ENCODE measurements at regions not wholly inside any gene's neighbourhood (a gene's known extent, or its start where the extent isn't known, plus 50 kb on each side); places are given as distances from the start of the nearest gene placed in this dataset.
"Not testable (repeated sequence)": the region's sequence is repeated elsewhere in the genome, so short reads cannot be mapped to it uniquely, and the experiment has no call there.

DNA sequence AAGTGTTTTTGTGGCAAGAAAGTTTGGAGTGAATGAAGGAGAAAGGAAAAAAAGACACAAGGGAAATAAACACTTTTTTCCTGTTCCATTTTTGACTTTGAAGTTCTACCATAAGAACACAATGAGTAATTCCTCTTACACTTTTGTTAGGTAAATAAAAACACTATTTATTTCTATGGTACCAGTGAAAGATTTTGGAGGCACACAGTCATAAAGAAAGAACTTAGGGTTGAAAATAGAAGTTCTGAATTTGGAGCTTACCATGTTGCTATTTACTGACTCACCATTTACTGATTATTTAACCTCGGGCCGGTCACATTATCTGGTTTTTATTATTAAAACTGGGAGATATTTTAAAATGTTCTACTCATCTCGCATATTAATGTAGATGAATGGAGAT is 367.8 kb downstream of the TLE1 start:
- no peak for FAIRE-seq

GRCh38 chr9:81320909-81321482 is 368.4 kb downstream of the TLE1 start:
- FAIRE-seq, result no peak

- no peak for FAIRE-seq
Measured at GRCh38 chr9:81318571-81318970, 370.8 kb downstream of the TLE1 start.

GRCh38 chr9:81317939-81318338 is 371.4 kb downstream of the TLE1 start:
- FAIRE-seq, result no peak

DNA sequence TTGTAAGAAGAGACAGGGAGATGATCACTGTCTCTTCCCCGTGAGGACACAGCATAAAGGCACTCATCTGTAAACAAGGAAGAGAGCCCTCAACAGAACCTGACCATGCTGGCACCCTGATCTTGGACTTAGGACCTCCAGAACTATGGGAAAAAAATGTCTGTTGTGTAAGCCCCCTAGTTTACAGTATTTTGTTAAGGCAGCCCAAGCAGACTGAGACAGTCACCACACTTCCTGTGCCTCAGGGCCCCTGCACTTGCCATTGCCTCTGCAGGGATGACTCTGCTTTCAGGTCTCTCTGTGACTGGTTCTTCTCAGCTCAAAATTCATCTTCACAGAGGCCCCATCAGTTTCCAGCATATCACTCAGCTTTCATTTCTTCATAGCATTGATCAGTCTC is 372.1 kb downstream of the TLE1 start:
- FAIRE-seq, result no peak

GRCh38 chr9:81314490-81314889 is 374.9 kb downstream of the TLE1 start:
- FAIRE-seq, result no peak

DNA sequence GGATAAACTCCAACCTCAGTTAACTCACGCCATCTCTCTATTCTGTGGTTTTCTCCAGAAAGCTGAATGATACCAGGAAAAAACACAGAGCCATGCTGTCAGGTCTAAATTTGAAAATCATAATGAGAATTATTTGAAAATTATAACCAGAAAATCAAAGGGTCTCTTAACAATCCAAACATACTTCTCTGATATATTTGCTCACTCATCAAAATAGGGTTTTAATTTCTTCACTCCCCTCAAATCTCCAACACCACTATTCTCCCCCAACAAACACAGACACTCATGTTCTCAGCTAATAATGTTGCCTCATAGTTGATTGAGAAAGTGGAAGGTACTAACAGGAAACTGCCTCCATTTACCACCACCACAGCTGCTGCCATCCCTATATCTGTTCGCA is 375.5 kb downstream of the TLE1 start:
- FAIRE-seq, result no peak

DNA sequence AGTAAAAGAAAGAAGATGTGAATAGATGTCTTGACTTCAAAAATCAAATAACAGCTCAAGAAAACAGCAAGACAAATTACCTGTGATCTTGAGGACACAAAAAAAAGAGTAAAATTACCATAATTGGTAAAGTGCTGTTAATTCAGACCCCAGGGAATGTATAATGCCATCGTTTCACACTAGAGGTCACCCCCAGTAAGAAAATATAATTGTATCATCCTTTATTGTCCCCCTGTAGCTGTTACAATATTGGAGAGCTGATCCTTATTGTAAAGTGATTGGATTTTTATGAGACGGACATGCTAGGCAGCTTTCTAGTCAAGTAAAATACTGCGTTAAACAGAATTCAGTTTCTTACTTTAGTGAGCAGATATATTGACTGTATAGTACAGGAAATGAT is 377.0 kb downstream of the TLE1 start:
- FAIRE-seq, result no peak

- FAIRE-seq, result no peak
Measured at GRCh38 chr9:81308404-81308803, 380.9 kb downstream of the TLE1 start.

GRCh38 chr9:81307791-81308190 is 381.6 kb downstream of the TLE1 start:
- not testable (repeated sequence) for FAIRE-seq

- no peak for FAIRE-seq
Measured at GRCh38 chr9:81305561-81306182, 383.7 kb downstream of the TLE1 start.

DNA sequence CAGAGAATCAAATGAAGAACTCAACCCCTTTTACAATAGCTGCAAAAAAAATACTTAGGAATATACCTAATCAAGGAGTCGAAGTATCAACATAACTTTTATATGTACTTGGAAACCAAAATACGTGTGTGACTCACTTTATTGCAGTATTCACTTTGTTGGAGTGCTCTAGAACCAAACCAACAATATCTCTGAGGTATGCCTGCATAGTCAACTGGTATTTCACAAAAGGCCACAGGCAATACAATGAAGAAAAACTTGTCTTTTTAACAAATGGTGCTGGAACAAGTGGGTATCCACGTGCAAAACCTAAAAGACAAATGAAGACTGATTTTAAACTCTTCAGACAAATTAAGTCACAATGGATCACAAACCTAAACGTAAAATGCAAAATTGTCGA is 385.7 kb downstream of the TLE1 start:
- FAIRE-seq, result no peak

GRCh38 chr9:81293651-81294050 is 395.7 kb downstream of the TLE1 start:
- no peak for FAIRE-seq

- FAIRE-seq, result no peak
Measured at GRCh38 chr9:81292056-81292805, 397.1 kb downstream of the TLE1 start.

- FAIRE-seq, result no peak
Measured at GRCh38 chr9:81289622-81290021, 399.7 kb downstream of the TLE1 start.

GRCh38 chr9:81268048-81268447 is 421.3 kb downstream of the TLE1 start:
- FAIRE-seq, result no peak

DNA sequence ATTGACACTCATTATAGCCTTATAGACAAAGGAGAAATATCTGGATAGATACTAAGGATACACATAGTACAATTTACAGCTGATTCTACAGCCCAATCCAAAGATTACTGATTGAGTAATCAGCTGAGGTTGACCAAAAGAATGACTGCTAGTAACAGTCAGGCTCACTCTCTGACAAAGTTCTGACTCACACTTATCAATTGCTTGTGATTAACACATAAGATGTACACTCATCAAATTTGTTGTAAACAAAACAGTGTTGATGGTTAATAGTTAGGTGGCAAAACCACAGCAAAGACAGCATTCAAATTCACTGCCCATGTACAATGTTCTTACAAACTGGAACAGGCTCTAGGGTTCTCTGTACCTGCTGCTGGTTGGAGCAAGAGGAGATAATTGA is 422.7 kb downstream of the TLE1 start:
- no peak for FAIRE-seq

- FAIRE-seq, result no peak
Measured at GRCh38 chr9:81266086-81266485, 423.3 kb downstream of the TLE1 start.

GRCh38 chr9:81264516-81264915 is 424.8 kb downstream of the TLE1 start:
- no peak for FAIRE-seq

- no peak for FAIRE-seq
Measured at GRCh38 chr9:81259896-81260295, 429.5 kb downstream of the TLE1 start.

DNA sequence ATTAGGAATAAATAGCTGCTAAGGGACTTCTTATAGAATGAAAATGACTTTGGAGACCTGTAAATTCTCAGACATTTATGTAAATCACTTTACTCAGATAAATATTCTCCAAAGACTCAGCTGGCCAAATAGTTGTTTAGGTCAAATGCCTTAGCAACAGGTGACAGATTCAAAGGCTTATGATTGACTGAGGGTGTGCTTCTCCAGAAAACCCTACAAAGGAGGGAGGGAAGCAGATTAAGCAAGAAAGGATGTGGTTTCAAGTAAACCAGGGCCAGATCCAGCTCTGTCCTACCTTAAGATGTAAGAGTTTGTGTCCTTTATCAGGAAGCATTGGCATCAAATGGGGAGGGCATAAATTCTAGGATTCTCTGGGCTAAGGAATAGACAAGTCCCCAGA is 433.0 kb downstream of the TLE1 start:
- FAIRE-seq, result no peak

DNA sequence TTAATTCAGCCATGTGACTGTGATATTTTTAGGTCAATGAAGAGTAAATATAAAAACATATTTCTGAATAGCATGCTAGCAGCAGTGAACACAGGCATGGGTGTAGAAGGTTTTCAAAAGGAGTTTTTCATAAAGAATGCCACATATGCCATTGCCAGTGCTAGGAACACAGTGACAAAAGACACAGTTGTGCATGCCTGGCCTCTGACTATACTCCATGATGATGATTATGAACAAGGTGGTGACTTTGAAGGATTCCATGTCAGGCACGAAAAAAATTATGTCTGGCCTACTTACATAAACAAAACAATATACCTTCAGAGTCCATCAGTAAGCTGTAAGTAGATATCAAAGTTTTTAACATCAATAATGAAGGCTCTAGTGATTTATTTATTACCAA is 438.7 kb downstream of the TLE1 start:
- no peak for FAIRE-seq

GRCh38 chr9:81250041-81250440 is 439.3 kb downstream of the TLE1 start:
- no peak for FAIRE-seq

DNA sequence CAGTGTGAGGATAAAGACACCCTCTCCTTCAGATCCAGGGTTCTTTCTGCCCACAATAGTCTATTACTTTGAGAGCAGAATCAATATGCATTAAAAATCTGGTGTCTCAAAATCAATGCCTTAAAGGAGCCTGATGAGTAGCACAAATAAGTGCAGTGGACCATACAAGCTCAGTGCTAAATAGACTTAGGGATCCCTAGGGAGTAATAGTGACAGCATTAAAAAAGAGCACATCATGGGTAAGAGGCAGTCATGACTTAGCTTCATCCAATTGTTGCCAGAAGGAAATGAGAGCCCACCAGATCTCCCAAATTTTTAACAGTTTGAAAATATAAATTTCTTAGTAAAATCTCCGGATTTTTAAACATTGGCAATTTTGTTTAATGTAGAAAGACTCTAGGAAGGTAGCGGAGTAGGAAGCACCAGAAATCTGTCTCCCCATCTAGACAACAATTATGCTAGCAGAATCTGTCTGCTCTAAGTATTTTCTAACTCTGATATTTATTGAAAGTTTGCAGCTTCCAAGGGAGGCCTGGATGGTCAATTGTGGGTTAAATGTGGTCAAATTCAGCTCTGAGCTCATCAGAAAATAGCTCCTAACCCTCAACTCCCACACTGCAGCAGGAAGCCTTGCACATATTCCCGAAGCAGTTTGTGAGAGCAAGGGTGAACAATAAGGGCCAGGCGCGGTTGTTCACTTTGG is 443.9 kb downstream of the TLE1 start:
- no peak for FAIRE-seq
